ENCODE measurements at regions not wholly inside any gene's neighbourhood (a gene's known extent, or its start where the extent isn't known, plus 50 kb on each side); places are given as distances from the start of the nearest gene placed in this dataset.

DNA sequence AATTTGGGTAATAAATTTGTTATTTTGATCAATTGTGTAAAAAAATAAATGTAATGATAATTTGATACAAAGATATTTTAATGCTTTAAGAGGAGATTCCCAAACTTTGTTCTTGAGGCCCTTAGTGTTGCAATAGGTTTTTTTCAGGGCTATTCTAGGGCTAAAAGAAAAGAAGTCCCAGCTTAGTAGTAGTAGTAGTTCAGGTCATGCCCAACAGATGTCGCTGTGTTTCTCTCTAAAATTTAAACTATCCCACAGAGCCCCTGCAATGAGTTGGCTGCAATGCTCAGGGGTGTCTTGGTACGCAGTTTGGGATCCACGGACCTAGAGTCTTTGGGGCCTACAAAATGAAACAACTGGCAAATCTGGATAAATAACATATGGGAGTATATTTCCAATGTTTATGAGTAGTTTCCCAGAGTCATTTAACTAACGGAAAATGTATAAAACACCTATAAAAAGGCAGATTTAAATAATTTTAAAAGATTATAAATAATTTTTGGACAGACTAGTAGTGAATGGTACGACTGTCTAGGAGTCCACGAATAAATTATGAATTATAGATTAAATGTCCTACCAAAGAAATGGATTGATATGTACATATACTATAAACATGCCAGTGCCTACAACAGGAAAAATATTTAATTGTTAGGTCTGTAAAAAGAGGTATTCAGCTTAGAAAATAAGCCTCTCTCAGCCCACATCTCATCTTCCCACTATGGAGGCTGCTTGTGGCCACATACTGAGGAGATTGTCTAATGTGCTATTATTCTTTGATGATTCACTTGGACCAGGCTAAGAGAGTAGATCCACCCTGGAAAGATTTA, 228.5 kb upstream of the PMFBP1 start:
- H3K27ac ChIP-seq, result no peak overlapping the region
- no peaks in the 10 kb centered on the region for H3K27me3 ChIP-seq
- H3K36me3 ChIP-seq (replicated peaks; ENCODE audit: insufficient read depth, low read depth), result no peaks in the 10 kb centered on the region
- WGBS (ENCODE audit: low lambda C conversion rate, missing lambda C conversion rate), result 37% methylated on average over 6 of the region's 6 CpGs
- H3K9me2 ChIP-seq (replicated peaks; ENCODE audit: insufficient read depth), result no peaks in the 10 kb centered on the region
- H4K20me1 ChIP-seq (ENCODE audit: insufficient read depth, poor library complexity, severe bottlenecking), result no peaks in the 10 kb centered on the region
- H3K9me3 ChIP-seq (ENCODE audit: low read depth), result peaks cover 6% of the 10 kb centered on the region
- TF ChIP-seq, protein P1, sequence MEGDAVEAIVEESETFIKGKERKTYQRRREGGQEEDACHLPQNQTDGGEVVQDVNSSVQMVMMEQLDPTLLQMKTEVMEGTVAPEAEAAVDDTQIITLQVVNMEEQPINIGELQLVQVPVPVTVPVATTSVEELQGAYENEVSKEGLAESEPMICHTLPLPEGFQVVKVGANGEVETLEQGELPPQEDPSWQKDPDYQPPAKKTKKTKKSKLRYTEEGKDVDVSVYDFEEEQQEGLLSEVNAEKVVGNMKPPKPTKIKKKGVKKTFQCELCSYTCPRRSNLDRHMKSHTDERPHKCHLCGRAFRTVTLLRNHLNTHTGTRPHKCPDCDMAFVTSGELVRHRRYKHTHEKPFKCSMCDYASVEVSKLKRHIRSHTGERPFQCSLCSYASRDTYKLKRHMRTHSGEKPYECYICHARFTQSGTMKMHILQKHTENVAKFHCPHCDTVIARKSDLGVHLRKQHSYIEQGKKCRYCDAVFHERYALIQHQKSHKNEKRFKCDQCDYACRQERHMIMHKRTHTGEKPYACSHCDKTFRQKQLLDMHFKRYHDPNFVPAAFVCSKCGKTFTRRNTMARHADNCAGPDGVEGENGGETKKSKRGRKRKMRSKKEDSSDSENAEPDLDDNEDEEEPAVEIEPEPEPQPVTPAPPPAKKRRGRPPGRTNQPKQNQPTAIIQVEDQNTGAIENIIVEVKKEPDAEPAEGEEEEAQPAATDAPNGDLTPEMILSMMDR (IDR thresholded peaks at IDR 0.05; ENCODE audit: poor library complexity), result peak; percentile 80
- TF ChIP-seq EZH2 (IDR thresholded peaks at IDR 0.05; ENCODE audit: borderline replicate concordance), result no peak
- H2AFZ ChIP-seq, result no peak overlapping the region
- H3K4me1 ChIP-seq (ENCODE audit: insufficient read depth), result no peaks in the 10 kb centered on the region
- DNase-seq (ENCODE audit: low spot score), result peak; percentile 67
- no peak overlapping the region for H3K4me3 ChIP-seq
- no peak overlapping the region for H3K4me2 ChIP-seq
- H3K79me2 ChIP-seq, result no peaks in the 10 kb centered on the region

DNA sequence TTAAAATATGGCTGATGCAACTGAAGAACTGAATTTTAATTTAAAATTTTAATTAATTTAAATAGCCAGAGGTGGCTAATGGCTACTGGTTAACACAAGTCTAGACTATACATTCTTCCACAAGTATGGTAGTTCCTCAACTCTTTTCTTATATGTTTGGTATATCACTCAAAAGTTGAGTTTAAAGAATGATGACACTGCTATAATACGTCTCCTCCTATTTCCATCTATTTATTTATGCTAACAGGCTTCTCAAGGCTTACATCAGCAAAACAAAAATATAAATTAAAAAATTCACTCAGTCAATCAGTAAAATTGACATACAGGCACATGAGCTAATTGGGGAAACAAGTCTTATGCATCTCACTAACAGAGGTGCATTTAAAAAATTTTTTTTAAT, 227.9 kb upstream of the PMFBP1 start:
- H3K4me1 ChIP-seq (ENCODE audit: insufficient read depth), result no peaks in the 10 kb centered on the region
- H3K27ac ChIP-seq, result no peak overlapping the region
- no peak overlapping the region for H2AFZ ChIP-seq
- no peaks in the 10 kb centered on the region for H3K36me3 ChIP-seq (replicated peaks; ENCODE audit: insufficient read depth, low read depth)
- H3K79me2 ChIP-seq, result no peaks in the 10 kb centered on the region
- H3K9me3 ChIP-seq (ENCODE audit: low read depth), result peaks cover 10% of the 10 kb centered on the region
- TF ChIP-seq, protein P1 (IDR thresholded peaks at IDR 0.05; ENCODE audit: poor library complexity), result no peak
- TF ChIP-seq EZH2phosphoT487 (IDR thresholded peaks at IDR 0.05; ENCODE audit: low read depth, severe bottlenecking, unreplicated experiment) (no peak), EZH2 (IDR thresholded peaks at IDR 0.05; ENCODE audit: borderline replicate concordance) (no peak)
- DNase-seq (ENCODE audit: low spot score), result no peak
- no peaks in the 10 kb centered on the region for H3K9me2 ChIP-seq (replicated peaks; ENCODE audit: insufficient read depth)
- H3K27me3 ChIP-seq, result no peaks in the 10 kb centered on the region
- H3K4me3 ChIP-seq, result no peak overlapping the region
- H4K20me1 ChIP-seq (ENCODE audit: insufficient read depth, poor library complexity, severe bottlenecking), result no peaks in the 10 kb centered on the region
- 89% methylated on average over 1 of the region's 1 CpG for WGBS (ENCODE audit: low lambda C conversion rate, missing lambda C conversion rate)
- no peak overlapping the region for H3K4me2 ChIP-seq

- Histone ChIP-seq H3K4me2 (no peak overlapping the region), H2AFZ (no peak overlapping the region), H4K20me1 (ENCODE audit: insufficient read depth, poor library complexity, severe bottlenecking) (no peaks in the 10 kb centered on the region), H3K9me3 (ENCODE audit: low read depth) (peaks cover 10% of the 10 kb centered on the region), H3K27me3 (no peaks in the 10 kb centered on the region), H3K4me1 (ENCODE audit: insufficient read depth) (no peaks in the 10 kb centered on the region), H3K27ac (no peak overlapping the region), H3K9me2 (replicated peaks; ENCODE audit: insufficient read depth) (no peaks in the 10 kb centered on the region), H3K4me3 (no peak overlapping the region), H3K36me3 (replicated peaks; ENCODE audit: insufficient read depth, low read depth) (no peaks in the 10 kb centered on the region), H3K79me2 (no peaks in the 10 kb centered on the region)
- no peak for DNase-seq (ENCODE audit: low spot score)
- TF ChIP-seq EZH2phosphoT487 (IDR thresholded peaks at IDR 0.05; ENCODE audit: low read depth, severe bottlenecking, unreplicated experiment), result no peak
- TF ChIP-seq, protein P1 (IDR thresholded peaks at IDR 0.05; ENCODE audit: poor library complexity), result no peak
- TF ChIP-seq EZH2 (IDR thresholded peaks at IDR 0.05; ENCODE audit: borderline replicate concordance), result no peak
Observed at GRCh38 chr16:72397876-72398275, 225.9 kb upstream of the PMFBP1 start.

All from hepatocyte (in vitro differentiated cells).